ENCODE measurements at regions not wholly inside any gene's neighbourhood (a gene's known extent, or its start where the extent isn't known, plus 50 kb on each side); places are given as distances from the start of the nearest gene placed in this dataset.
A peak's percentile ranks its signal among the peaks of the same experiment; 100 is the strongest.

- no peak overlapping the region for H2AFZ ChIP-seq (replicated peaks; ENCODE audit: low read length, poor library complexity)
- H3K27ac ChIP-seq (ENCODE audit: insufficient read depth, low read length), result no peak overlapping the region
- no peak overlapping the region for H4K5ac ChIP-seq (ENCODE audit: low read depth, low read length)
- no peaks in the 10 kb centered on the region for H3K36me3 ChIP-seq (ENCODE audit: control insufficient read depth, insufficient read depth, low read length)
- no peak overlapping the region for H2AK5ac ChIP-seq (ENCODE audit: low read depth, low read length)
- 0 out of 2 replicates have a peak overlapping the region, but pooled peaks have one; percentile 19 for H2BK120ac ChIP-seq (ENCODE audit: low read depth, low read length)
- in situ Hi-C loops (cut with MboI; ENCODE audit: low sequenced_read_pairs), result no loop called here
- peak; percentile 42 for DNase-seq
- POLR2A ChIA-PET (ENCODE audit: unreplicated experiment), result no interaction called here
- H3K79me1 ChIP-seq (ENCODE audit: low read depth in 1 of 2, low read length in 2 of 2), result peaks cover 3 to 7% of the 10 kb centered on the region in 2 experiments; a peak in 1 of 4 replicates
- no peak overlapping the region for H3K4me2 ChIP-seq (ENCODE audit: low read depth, low read length)
- CTCF ChIA-PET, result no interaction called here
- H3K14ac ChIP-seq (replicated peaks; ENCODE audit: low read depth, low read length), result no peak overlapping the region
- intact Hi-C loops (cut with micrococcal nuclease), result no loop called here
- no peaks in the 10 kb centered on the region for H3K27me3 ChIP-seq (ENCODE audit: control insufficient read depth, insufficient read depth, low read length)
- no peaks in the 10 kb centered on the region for H4K20me1 ChIP-seq (ENCODE audit: insufficient read depth, low read length)
- dilution Hi-C loops (cut with HindIII; ENCODE audit: low sequenced_read_pairs, unreplicated experiment), result no loop called here
- H3K9me1 ChIP-seq (ENCODE audit: insufficient read depth, low read length), result peaks cover 6% of the 10 kb centered on the region
- H3K56ac ChIP-seq (ENCODE audit: extremely low read depth, insufficient read depth, low read length), result no peak overlapping the region
- H3K4ac ChIP-seq (ENCODE audit: low read depth, low read length), result peak overlapping the region; percentile 35; the same call in 1 of the 2 replicates
- no CpG with 5 or more reads among the region's 3 CpGs for WGBS, 2 experiments (ENCODE audit: extremely low coverage in 2 of 2, insufficient read length in 1 of 2)
- H3K4me1 ChIP-seq (ENCODE audit: control insufficient read depth, insufficient read depth, low read length), result peaks cover 1% of the 10 kb centered on the region; the same call in 1 of the 2 replicates
- no peak overlapping the region; the same call in 1 of the 2 replicates for H4K91ac ChIP-seq (ENCODE audit: insufficient read depth, low read depth, low read length)
- H3K9ac ChIP-seq (ENCODE audit: low read depth, low read length), result no peak overlapping the region
- H3K23ac ChIP-seq (ENCODE audit: low read depth, low read length), result no peak overlapping the region
- H2BK20ac ChIP-seq (ENCODE audit: low read depth, low read length), result peak overlapping the region; percentile 63; the same call in 1 of the 2 replicates
- H2AK9ac ChIP-seq (replicated peaks; ENCODE audit: low read depth, low read length, poor library complexity), result no peak overlapping the region
- no peak overlapping the region for H3K4me3 ChIP-seq (ENCODE audit: insufficient read depth, low read depth, low read length)
- TF ChIP-seq POLR2A (IDR thresholded peaks at IDR 0.05; ENCODE audit: low read depth, low read length) (no peak), SMC3 (IDR thresholded peaks at IDR 0.05; ENCODE audit: low read depth, low read length) (no peak), MAZ (IDR thresholded peaks at IDR 0.05; ENCODE audit: borderline replicate concordance, low read depth, low read length) (no peak), USF2 (IDR thresholded peaks at IDR 0.05; ENCODE audit: low read depth, low read length) (no peak), BHLHE40 (IDR thresholded peaks at IDR 0.05; ENCODE audit: low read depth, low read length) (no peak), CEBPB (IDR thresholded peaks at IDR 0.05; ENCODE audit: low read depth, low read length) (no peak), CHD1 (IDR thresholded peaks at IDR 0.05; ENCODE audit: low read depth, low read length) (no peak), ELK1 (IDR thresholded peaks at IDR 0.05; ENCODE audit: borderline replicate concordance, low read depth, low read length) (no peak), CTCF (conservative IDR thresholded peaks at IDR 0.05; ENCODE audit: low read depth, low read length) (no peak), MXI1 (IDR thresholded peaks at IDR 0.05; ENCODE audit: borderline replicate concordance, low read depth, low read length) (no peak), MAFK (IDR thresholded peaks at IDR 0.05; ENCODE audit: low read depth, low read length) (no peak), NFE2L2 (IDR thresholded peaks at IDR 0.05; ENCODE audit: low read depth, low read length) (no peak), RCOR1 (IDR thresholded peaks at IDR 0.05; ENCODE audit: insufficient replicate concordance, low read length) (no peak), RFX5 (IDR thresholded peaks at IDR 0.05; ENCODE audit: low read depth, low read length) (no peak), RAD21 (IDR thresholded peaks at IDR 0.05; ENCODE audit: low read length) (no peak), FOS (IDR thresholded peaks at IDR 0.05; ENCODE audit: low read depth, low read length) (no peak)
- H3K18ac ChIP-seq (ENCODE audit: low read depth, low read length), result no peak overlapping the region
- no peak overlapping the region for H2BK5ac ChIP-seq (ENCODE audit: low read depth, low read length, poor library complexity, severe bottlenecking)
- no peak overlapping the region for H4K8ac ChIP-seq (ENCODE audit: low read depth in 2 of 2, low read length in 2 of 2)
- BruUV-seq (replicated peaks), result no TSS peak
- H3K9me3 ChIP-seq (ENCODE audit: control insufficient read depth, insufficient read depth, low read length), result no peaks in the 10 kb centered on the region
- ATAC-seq (ENCODE audit: low read depth), result peak; percentile 10; the same call in 1 of the 2 replicates
- H2BK15ac ChIP-seq (ENCODE audit: low read depth, low read length), result peak overlapping the region; percentile 40; the same call in 1 of the 3 replicates
Observed at GRCh38 chrX:65607070-65607742, 60.2 kb upstream of the MSN start.
